HG02759 (cell line): ENCODE measurements at regions not wholly inside any gene's neighbourhood (a gene's known extent, or its start where the extent isn't known, plus 50 kb on each side); places are given as distances from the start of the nearest gene placed in this dataset.
"Not testable (repeated sequence)": the region's sequence is repeated elsewhere in the genome, so short reads cannot be mapped to it uniquely, and the experiment has no call there.

ENCODE experiments used
- ATAC-seq: cut with Tn5 transposase; IDR thresholded peaks from one replicate; pipeline ENCODE4 v1.9.1; 2021; ENCODE audit warnings: mild to moderate bottlenecking, moderate library complexity; ENCODE audit not compliant: unreplicated experiment

GRCh38 chr7:37598824-37599223 is 84.7 kb upstream of the GPR141 start:
- ATAC-seq = no peak

- ATAC-seq = no peak
Measured at GRCh38 chr7:37601321-37601720, 82.2 kb upstream of the GPR141 start.

DNA sequence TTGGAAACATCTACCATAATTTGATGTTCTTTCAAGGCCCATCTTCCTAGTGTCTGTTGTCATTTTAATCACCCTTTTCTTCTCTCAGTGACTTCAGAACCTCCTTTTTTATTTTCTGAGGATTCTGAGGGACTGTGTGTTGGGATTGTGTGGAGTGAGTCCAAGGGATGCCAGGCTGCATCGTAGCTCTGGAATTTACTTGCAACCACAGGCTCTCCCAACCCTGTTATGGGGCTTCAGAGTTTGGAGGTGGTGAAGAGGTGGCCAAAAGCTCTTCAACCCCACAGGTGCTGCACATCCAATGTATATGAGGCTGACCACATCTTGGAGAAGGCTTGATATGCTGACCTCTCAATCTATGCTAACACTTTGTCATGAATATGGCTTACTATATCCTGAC is 79.5 kb upstream of the GPR141 start:
- no peak for ATAC-seq

- ATAC-seq = not testable (repeated sequence)
Measured at GRCh38 chr7:37617406-37617805, 66.2 kb upstream of the GPR141 start.

DNA sequence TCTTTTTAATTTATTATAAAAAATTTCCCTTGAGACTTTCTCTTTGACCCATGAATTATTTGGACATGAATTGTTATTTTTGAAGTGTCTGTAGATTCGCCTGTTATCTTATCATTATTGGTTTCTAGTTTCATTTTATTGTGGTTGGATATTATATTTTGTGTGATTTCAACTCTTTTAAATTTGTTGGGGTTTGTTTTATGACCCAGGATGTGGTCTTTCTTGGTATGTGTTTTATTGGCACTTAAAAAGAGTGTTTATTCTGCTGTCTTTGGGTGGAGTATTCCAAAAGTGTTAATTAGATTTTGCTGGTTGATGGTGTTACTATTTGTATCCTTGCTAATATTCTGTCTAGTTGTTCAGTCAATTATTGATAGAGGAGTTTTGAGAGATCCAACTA is 50.5 kb upstream of the GPR141 start:
- ATAC-seq = no peak
